ENCODE measurements at regions not wholly inside any gene's neighbourhood (a gene's known extent, or its start where the extent isn't known, plus 50 kb on each side); places are given as distances from the start of the nearest gene placed in this dataset.
"Not testable (repeated sequence)": the region's sequence is repeated elsewhere in the genome, so short reads cannot be mapped to it uniquely, and the experiment has no call there.

DNA sequence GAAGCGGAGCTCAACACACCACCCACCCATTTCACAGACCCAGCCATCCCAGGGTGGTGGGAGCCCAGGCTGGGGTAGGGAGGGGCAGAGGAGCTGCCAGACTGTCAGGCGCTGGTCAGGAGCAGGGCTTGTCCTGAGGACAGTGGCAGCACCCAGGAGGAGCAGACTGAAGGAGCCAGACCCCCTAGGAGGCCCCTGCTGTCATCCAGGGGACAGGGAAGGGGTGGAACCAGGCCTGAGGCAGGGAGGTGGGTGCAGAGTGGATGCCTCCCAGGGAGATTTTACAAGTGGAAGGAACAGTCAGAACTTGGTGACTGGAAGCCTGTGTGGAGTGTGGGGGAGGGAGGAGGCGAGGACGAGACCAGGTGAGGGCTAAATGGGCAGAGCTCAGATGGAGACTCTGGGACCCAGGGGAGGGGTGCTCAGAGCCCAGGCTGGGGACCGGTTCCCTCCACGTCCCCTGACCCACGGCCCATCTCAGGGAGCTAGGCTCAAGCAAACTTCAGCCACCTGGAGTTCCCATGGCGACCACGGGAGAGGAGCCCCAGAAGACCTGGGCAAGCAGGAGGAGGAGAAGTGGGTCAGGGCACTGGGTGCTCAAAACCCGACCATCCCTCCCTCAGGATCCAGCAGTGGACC lies 215.4 kb downstream of the TBC1D2B start:
- DNase-seq = not testable (repeated sequence)

DNA sequence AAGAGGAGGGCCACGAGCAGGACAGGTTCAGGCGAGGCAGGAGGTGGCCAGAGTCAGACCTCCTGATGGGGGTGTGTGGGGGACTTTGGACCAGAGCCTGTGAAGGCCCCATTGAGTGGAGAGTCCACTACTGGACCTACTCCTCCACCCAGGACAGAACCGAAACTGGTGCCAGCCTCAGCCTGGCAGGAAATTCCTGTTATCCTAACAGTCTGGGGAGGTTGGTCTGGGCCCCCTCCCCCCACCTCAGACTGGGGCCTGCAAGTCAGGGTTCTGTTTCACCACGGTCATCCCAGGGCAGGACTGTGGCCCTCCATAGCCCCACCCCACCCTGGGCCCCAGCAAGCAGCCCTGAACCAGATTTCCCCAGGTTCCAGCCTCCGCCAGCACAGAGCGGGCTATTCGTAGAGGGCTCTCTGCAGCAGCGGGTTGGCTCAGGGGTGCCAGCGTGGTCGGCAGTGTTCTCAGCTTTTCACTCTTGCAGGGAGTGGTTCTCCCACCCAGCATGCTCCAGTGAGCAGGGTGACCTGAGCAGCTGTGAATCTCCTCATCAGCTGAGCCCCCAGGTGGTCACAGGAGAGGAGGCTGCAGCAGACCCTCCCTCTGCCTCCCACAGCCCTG lies 217.3 kb downstream of the TBC1D2B start:
- DNase-seq = no peak

DNA sequence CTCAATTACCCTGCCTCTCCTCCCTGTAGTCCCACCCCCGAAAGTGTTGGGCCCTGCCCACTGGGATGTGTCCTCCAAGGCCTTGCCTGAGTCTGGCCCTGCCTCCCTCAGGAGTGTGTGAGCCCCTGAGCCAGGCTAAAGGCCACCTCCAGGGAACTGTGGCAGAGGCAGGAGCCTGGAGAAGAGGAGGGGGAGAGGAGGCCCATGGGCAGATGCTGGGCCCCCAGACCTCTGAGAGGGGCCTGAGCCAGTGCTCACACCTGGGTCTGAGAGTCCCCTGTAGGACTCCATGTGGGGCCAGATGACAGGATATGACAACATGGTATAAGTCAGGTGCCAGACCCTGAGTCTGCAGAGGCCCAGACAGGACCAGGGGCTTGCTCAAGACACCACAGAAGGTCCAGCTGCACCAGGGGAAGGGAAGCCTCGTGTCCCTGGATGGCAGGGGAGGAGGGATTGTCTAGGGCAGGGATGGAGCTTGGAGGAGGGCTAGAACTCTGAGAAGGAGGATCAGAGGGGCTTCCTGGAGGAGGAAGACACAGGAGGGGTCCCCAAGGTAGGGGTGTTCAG lies 217.9 kb downstream of the TBC1D2B start:
- no peak for DNase-seq

DNA sequence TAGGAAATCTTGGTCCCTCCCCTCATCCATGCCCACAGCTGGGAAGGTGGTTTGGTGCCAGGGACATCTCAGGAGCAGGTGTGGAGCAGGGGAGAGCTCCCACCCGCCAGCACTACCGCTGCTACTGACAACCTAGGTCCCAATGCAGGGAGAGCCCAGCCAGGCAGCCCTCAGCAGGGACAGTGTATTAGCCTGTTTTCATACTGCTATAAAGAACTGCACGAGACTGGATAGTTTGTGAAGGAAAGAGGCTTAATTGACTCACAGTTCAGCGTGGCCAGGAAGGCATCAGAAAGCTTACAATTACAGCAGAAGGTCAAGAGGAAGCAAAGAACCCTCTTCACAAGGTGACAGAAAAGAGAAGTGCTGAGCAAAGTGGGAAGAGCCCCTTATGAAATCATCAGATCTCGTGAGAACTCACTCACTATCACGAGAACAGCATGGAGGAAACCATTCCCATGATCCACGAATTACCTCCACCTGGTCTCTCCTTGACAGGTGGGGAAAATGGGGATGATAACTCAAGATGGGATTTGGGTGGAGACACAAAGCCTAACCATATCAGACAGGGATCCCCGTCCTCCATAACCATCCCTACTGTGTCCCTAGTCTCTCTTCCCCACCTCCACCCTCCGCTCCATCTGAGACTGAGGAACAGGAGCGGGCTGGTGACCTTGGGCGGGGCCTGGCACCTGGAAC lies 218.6 kb downstream of the TBC1D2B start:
- no peak for DNase-seq

DNA sequence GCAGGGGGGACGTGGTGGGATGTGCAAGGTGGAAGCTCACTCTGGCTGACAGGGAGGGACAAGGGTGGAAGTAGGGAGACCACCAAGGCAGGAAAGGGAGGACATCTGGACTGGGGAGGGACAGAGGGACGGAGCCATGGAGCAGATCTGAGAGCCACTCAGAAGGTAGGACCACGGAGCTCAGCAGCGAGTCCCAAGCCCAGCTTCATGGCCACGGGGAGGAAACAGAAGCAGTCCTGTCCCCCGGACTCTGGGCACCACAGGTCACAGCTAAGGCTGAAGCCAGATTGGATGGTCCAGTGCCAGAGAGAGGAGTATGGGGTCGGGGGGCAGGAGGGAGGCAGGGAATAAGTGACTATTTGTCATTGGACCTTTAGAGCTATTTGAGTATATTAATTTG lies 220.1 kb downstream of the TBC1D2B start:
- no peak for DNase-seq

DNA sequence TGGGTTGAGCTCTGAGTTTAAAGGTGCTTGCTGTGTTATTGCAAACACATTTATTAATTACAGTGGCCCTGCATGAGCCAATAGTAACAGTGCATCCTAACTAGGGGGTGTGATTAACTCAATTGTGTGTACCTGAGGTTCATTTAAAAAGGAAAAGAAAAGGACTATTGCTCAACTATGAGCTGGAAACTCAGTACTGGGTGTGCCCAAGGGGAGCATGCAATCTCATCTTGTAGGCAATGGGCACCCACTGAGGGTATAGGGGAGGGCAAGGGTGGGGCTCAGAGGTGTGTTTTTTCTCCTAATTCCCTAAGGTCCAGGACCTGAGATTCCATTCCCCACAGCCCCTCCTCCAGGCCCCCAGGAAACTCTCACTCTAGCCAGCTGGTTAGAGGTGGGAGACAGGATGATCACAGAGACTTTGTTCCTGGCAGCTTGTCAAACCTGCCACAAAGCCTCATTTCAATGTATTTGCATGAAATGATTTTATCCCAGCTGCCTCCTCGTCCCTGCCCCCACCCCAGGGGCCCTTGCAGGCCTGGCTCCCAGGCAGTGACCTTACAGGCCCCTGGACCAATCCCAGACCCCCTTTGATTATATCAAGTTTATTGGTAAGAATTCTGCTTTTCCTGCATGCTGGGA lies 220.7 kb downstream of the TBC1D2B start:
- DNase-seq = no peak

DNA sequence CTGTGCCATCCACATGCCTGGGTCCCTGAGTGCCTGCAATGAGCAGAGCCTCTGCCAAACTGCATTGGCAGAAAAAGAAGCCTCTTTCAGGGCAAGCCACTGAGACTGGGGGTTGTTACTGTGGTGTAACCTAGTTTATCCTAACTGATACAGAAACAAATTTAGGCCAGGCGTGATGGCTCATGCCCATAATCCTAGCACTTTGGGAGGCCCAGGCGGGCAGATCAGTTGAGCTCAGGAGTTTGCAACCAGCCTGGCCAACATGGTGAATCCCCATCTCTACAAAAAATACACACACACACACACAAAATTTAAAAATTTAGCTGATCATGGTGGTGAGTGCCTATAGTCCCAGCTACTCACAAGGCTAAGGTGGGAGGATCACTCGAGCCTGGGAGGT lies 221.6 kb downstream of the TBC1D2B start:
- no peak for DNase-seq

DNA sequence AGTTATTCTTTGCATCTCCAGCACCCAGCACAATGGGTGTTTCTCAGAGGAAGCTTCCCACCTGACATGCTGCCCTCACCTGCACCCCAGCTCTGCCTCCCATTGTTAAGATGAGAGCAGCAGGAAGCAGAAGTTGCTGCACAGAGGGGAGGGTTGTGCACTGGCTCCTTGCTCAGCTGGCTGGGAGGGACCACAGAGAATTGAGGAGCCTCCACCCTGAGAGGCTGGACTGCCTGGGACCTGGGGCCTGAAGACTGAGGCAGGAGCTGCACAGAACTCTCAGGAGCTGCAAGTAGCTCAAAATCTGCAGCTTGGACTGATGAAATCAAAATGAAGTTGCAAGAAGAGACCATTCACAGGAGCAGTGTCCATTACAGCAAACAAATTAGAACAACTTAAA lies 222.3 kb upstream of the LINGO1 start:
- no peak for DNase-seq

DNA sequence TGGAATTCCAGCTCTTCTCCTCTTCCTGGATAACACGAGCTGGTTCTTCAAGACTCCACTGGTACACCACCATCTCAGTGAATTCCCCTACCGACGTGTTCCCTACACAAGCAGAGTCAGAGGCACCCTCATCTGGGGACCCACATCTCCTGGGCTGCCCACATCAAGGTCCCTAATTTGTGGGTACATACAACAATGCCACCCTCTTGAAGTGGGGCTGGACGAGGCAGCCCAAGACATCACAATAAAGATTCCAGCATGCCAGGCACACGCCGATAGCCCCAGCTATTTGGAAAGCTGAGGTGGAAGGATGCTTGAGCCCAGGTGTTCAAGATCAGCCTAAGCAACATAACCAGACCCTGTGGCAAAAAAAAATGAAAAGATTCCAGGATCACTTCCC lies 221.2 kb upstream of the LINGO1 start:
- no peak for DNase-seq

DNA sequence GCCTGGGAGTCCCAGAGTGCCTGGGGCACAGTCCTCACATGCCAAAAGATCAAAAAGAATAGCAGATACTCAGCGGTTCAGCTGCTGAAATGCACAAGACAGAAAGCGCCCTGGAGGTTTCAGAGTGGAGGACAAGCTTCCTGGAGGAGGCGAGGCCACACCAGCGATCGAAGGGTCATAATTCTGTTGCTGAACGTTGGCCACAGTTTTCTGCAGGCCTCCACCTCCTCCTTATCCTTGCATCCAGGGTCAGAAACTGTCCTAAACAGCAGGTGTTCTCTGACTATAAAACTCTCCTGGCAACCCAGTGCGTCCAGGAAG lies 220.3 kb upstream of the LINGO1 start:
- no peak for DNase-seq

DNA sequence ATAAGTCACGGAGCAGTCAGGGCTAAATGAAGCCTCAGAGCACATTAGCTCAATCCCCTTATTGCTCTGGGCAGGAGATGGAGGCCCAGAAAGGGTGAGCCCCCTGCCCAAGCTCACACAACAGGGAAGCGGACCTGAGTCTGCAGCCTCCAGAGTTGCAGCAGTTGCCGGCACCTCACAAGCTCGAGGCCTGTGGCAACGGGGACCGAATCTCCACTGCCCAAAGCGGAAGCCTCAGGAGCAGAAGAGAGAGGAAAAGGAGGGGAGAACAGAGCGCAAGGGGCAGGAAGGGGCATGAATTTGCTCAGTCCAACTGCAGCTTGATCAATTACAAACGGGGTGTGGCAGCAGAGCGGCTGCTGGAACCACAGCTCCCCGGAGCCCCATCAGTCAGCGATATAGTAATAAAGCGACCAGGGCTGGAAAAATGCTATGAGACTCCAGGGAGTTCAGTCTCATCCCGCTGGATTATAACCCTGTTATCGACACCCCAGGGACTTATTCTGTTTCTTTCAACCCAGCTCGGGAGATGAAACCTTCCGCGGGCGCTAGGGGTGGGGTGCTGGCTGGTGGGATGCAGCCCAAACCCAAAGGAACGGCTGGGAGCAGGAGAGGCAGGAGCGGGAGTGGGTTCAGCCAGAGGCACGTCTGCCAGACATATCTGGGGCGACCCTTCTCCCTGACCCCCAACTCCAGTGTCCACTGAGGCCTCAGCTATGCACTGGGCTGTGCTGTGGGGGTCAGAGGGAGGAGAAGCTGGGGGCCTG lies 219.7 kb upstream of the LINGO1 start:
- DNase-seq = no peak

DNA sequence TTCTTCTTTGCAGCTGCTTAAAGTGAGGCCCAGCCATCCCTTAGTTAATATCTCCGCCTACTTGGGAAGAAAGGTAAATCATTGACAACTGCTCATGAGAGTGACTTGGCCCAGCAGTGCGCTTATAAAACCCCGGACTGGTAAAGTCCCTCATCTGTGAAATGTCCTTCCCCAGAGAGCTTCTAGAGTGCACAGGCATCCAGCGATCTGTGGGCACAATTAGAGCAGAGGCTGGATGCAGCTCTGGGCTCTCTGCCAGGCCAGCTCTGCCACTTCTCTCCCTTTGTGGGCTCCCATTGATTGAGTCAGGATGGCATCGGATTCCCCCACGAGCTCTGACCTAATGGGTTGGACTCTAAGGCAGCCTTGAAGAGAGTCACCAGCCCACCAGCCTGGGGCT lies 219.0 kb upstream of the LINGO1 start:
- DNase-seq = peak; percentile 46

DNA sequence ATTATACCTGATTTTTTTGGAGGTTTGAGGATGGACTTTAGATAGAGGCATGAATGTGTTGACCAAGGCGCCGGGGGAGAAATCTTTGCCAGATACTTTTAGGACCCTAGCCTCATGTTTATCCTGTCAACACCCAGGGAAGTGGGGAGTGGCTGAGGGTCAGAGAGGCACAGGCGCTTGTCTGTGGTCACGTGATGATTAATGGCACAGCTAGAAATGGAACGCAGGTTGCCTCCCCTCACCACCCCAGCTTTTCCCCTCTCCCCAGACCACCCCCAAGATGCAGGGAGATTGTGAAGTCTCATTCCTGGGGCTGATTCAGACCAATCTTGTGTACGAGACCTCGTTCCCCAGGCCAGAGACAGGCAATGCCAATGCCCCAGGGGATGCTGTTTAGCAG lies 218.4 kb upstream of the LINGO1 start:
- DNase-seq = no peak

DNA sequence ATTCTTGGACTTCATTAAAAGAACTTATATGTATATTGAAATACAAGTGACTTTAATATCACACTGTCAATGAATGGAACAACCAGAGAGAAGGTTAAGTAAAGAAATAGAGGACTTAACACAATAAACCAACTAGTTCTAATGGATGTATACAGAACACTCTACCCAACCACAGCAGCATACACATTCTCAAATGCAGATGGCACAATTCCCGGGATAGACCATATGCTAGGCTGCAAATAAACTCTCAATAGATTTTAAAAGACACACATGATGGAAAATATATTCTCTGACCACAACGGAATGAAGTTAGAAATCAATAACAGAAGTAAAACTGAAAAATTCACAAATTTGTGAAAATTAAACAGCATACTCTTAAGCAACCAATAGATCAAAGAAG lies 214.3 kb upstream of the LINGO1 start:
- DNase-seq = no peak

DNA sequence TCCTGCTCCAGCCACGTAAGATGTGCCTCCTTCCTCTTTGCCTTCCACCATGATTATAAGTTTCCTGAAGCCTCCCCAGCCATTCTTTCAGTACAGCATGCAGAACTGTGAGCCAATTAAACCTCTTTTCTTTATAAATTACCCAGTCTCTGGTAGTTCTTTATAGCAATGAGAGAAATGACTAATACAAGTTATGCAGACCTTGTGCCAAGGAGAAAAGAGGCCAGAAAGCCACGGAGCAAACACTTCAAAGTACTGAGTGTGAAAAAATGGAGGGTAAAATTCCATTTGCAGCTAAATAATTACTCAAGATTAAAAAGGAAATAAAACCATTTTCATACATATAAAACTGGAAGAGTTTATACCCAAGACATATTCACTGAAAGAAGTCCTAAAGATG lies 213.6 kb upstream of the LINGO1 start:
- DNase-seq = no peak

DNA sequence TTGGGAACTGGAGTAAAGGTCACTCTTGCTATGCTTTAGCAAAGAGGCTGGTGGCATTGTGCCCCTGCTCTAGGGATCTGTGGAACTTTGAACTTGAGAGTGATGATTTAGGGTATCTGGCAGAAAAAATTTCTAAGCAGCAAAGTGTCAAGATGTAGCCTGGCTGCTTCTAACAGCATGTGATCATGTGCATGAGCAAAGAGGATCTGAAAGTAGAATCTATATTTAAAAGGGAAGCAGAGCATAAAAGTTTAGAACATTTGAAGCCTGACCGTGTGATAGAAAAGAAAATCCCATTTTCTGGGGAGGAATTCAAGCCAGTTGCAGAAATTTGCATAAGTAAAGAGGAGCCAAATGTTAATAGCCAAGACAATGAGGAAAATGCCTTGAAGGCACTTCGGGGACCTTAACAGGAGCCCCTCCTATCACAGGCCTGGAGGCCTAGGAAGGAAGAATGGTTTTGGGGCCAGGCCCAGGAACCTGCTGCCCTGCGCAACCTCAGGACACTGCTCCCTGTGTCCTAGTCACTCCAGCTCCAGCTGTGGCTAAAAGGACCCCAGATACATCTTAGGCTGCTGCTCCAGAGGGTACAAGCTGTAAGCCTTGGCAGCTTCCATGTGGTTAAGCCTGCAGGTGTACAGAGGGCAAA lies 212.2 kb upstream of the LINGO1 start:
- DNase-seq = no peak

DNA sequence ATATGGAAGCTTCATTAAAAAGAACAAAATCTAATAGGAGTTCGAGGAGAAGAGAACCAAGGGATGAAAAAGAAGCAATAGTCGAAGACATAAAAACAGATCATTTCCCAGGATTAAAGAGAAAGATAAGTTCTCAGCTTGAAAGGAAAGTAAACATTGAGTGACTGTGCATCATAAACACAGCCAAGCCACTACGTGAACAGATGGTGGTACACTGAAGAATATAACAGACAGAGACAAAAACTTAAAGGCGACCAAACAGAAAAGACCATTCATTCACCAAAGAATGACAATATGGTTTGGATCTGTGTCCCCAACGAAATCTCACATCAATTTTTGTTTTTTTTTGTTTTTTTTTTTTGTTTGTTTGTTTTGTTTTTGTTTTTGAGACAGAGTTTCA lies 210.8 kb upstream of the LINGO1 start:
- no peak for DNase-seq

DNA sequence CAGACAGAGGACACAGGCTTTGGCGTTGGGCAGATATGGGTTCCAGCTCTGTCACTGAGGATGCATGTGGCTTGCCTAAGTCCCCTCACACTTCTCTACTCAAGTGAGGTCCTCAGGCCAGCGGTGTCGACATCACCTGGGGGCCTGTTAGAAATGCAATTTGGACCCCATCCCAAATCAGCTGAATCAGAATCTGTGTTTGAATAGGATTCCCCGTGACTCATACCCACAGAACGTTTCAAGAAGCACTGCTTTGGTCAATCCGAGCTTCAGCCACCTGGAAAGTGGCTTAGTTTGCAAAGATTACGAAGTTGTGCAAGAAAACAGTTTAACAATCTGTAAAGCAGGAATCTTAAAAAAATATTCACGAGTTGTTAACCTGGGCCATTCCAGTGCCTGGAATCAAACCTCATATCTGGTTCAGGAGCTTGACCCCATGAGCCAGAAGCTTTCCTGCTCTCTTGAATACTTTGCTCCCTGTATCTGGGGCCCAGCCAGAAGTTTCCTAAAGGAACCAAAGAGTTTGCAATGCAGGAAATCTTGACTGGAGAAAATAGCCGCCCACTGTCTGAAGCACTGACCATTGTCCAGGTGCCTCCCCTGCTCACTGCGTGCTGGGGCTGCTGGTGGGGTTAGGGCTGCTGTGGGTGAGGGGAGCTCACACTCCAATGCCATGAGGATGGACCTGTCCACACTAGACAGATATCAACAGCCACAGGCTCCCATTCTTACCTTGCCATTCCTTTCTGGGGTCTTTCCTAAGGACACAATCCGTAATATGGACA lies 208.5 kb upstream of the LINGO1 start:
- no peak for DNase-seq

DNA sequence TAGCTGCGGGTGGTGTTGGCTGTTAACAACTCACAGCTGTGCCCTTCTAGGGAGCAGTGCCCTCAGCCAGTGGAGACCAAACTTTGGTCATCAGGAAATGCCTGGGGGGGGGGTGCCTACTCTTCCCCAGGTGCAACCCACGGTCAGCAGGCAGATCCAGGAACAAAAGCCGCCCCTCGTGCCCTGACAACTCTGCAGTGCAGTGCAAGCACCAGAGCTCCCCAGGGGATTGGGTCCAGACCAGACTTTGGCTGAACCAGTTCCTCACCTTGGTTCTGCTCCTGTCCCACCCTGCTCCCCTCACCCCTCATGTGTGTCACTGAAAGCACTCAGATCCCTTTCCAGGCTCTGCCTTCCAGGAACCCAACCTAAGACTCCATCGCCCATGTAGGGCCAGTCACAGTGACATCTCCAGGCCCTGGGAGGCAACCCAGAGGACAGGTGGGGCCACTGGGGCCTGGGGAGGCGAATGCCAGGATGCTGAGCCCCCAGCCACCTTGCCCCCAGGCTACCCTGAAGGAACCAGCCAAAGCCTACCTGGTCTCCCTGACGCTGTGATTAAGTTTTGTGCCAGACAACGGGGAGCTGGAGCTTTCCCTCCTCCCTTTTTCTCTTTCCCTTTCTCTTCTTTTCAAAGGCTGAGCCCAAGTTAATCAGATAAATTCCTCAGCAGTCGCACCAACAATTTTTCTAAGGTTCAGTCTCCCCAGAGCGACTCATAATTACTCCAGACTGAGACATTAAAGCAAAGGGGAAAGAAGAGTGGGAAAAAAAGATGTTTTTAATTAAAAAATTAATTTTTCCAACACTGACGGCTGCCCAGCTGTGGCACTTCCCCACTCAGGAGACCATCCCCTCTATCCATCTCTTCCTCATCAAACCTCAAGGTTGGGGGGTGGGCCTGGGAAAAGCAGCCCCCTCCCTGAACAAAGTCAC lies 207.5 kb upstream of the LINGO1 start:
- DNase-seq = no peak

DNA sequence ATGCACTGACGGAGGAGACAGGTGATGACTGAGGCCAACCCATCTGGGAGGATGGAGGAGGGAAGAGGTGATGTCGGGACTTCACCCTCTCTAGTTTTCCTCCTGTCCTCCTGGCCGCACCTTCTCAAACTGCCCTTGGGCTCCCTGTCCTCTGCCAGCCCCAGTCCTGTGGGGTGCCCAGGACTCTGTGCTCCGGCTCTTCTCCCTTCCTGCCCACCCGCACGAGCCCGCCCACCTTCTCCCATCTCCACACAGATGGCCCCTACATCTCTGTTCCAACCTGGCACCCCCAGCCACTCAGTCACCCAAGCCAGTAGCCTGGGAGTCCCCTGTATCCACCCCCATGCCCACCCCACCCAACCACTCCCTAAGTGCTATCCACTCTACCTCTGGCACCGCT lies 206.7 kb upstream of the LINGO1 start:
- no peak for DNase-seq

All from tongue (tissue), 1 donor.